HepG2 (cell line): ENCODE measurements at regions not wholly inside any gene's neighbourhood (a gene's known extent, or its start where the extent isn't known, plus 50 kb on each side); places are given as distances from the start of the nearest gene placed in this dataset.

Experiments used
- ATAC-seq: fragments of 200-7000 bp; cut with Tn5 transposase; 3 replicates; pipeline ENCODE4 v1.9.1; 2020; ENCODE audit warnings: mild to moderate bottlenecking, moderate library complexity
- BruUV-seq: library from RNA; stranded (reverse); fragments of 400-500 nt; replicated peaks from 2 replicates; lab custom pipeline; 2021; lab: Mats Ljungman, UMichigan
- CTCF ChIA-PET: fragments of 300-600 bp; formaldehyde crosslinking; extraction: SDS; loops from one replicate; lab custom pipeline; 2021; ENCODE audit warnings: low total read pairs, inconsistent platforms, low intra/inter-chr PET ratio; lab: Yijun Ruan, JAX
- POLR2A ChIA-PET: fragments of 350-600 bp; sonication (Branson Sonifier 250); formaldehyde crosslinking; loops from one replicate; lab custom pipeline; 2020; ENCODE audit warnings: antibody characterized with exemption, inconsistent platforms; lab: Yijun Ruan, JAX
- DNase-seq: peaks from one replicate; pipeline ENCODE4 v3.0.0-alpha.2; 2015; ENCODE audit warnings: low spot score
- FAIRE-seq: peaks from 3 replicates; lab custom pipeline; 2011; peaks lifted over from hg19 to GRCh38; lab: Jason Lieb, UNC
- H2AFZ ChIP-seq: one replicate; pipeline ENCODE4 v1.6.1; 2011; ENCODE audit warnings: low read length, inconsistent platforms
- H3K27ac ChIP-seq: fragments of 300-600 bp; 3 replicates; pipeline ENCODE4 v1.8.0; 2011; ENCODE audit warnings: mixed run types, mild to moderate bottlenecking, mixed read lengths, low read length, inconsistent platforms; ENCODE audit not compliant: insufficient read depth; ENCODE audit errors: extremely low read length
- H3K27me3 ChIP-seq, 2 experiments: fragments of 200-600 bp in 1 of 2; 2 replicates in 1 of 2; 3 replicates in 1 of 2; pipeline versions ENCODE4 v1.6.0 to v1.8.0; 2011; ENCODE audit warnings: low read length in 2 of 2, mild to moderate bottlenecking in 2 of 2, moderate library complexity in 2 of 2, inconsistent platforms in 1 of 2; ENCODE audit not compliant: insufficient read depth in 2 of 2, control insufficient read depth in 1 of 2
- H3K36me3 ChIP-seq, 2 experiments: fragments of 200-600 bp in 1 of 2; replicated peaks in 1 of 2; 2 replicates in 1 of 2; 3 replicates in 1 of 2; pipeline versions ENCODE4 v1.5.1 to v1.8.0; 2011; ENCODE audit warnings: low read length in 2 of 2, inconsistent platforms in 1 of 2; ENCODE audit not compliant: insufficient read depth in 2 of 2, control insufficient read depth in 1 of 2
- H3K4me1 ChIP-seq: 2 replicates; pipeline ENCODE4 v1.5.1; 2012; ENCODE audit warnings: low read length, inconsistent platforms; ENCODE audit not compliant: insufficient read depth
- H3K4me2 ChIP-seq: 2 replicates; pipeline ENCODE4 v1.6.0; 2011; ENCODE audit warnings: low read depth, low read length, inconsistent platforms
- H3K4me3 ChIP-seq, 3 experiments: fragments of 200-600 bp in 1 of 3; sonication (generic), shearing (Covaris generic) in 1 of 3; replicated peaks in 1 of 3; 2 replicates each; pipeline ENCODE4 v1.5.1; 2011 to 2016; ENCODE audit warnings: low read length in 3 of 3, inconsistent platforms in 2 of 3, low read depth in 2 of 3, mild to moderate bottlenecking in 2 of 3, control low read depth in 1 of 3, mixed read lengths in 1 of 3; ENCODE audit not compliant: insufficient read depth in 1 of 3
- H3K79me2 ChIP-seq: one replicate; pipeline ENCODE4 v1.6.1; 2011; ENCODE audit warnings: low read length, inconsistent platforms; ENCODE audit not compliant: insufficient read depth
- H3K9ac ChIP-seq: 2 replicates; pipeline ENCODE4 v1.6.0; 2011; ENCODE audit warnings: mild to moderate bottlenecking, low read depth, low read length, inconsistent platforms; ENCODE audit not compliant: insufficient read depth
- H3K9me3 ChIP-seq: 2 replicates; pipeline ENCODE4 v1.5.1; 2012; ENCODE audit warnings: mild to moderate bottlenecking, low read length
- H4K20me1 ChIP-seq: 2 replicates; pipeline ENCODE4 v1.6.0; 2011; ENCODE audit warnings: inconsistent platforms, mild to moderate bottlenecking, low read length, moderate library complexity; ENCODE audit not compliant: insufficient read depth
- CHD4 ChIP-seq: fragments of 200-600 bp; sonication (generic); IDR thresholded peaks from 2 replicates; pipeline ENCODE4 v1.7.0; 2017; ENCODE audit warnings: mild to moderate bottlenecking, low read length, borderline replicate concordance
- FOXA3 ChIP-seq: IDR thresholded peaks from 2 replicates; pipeline ENCODE4 v1.6.1; 2016; ENCODE audit warnings: missing genetic modification reagents, missing compliant biosample characterization
- GATA4 ChIP-seq: sonication (generic); IDR thresholded peaks from 2 replicates; pipeline ENCODE4 v1.6.1; 2016; ENCODE audit warnings: antibody characterized with exemption, low read depth, borderline replicate concordance
- HMGA1 ChIP-seq: sonication (generic); formaldehyde crosslinking; conservative IDR thresholded peaks from 2 replicates; pipeline ENCODE4 v1.4.0; 2020; ENCODE audit warnings: missing genetic modification reagents
- HOXA5 ChIP-seq: sonication (generic); formaldehyde crosslinking; IDR thresholded peaks from 2 replicates; pipeline ENCODE4 v1.4.0; 2020; ENCODE audit warnings: missing genetic modification reagents
- KLF11 ChIP-seq: IDR thresholded peaks from 2 replicates; pipeline ENCODE4 v1.6.1; 2016; ENCODE audit warnings: missing compliant biosample characterization
- LCORL ChIP-seq, 2 experiments: fragments of 450-650 bp in 1 of 2; sonication (generic) in 1 of 2; formaldehyde crosslinking in 1 of 2; IDR thresholded peaks; 2 replicates each; pipeline versions ENCODE4 v1.5.0 to v1.6.1; 2017 to 2020; ENCODE audit warnings: antibody characterized with exemption in 1 of 2, missing genetic modification reagents in 1 of 2
- MZF1 ChIP-seq: sonication (generic); formaldehyde crosslinking; IDR thresholded peaks from 2 replicates; pipeline ENCODE4 v1.8.1; 2023; ENCODE audit warnings: mild to moderate bottlenecking, missing genetic modification reagents, borderline replicate concordance
- SMAD9 ChIP-seq: sonication (generic); formaldehyde crosslinking; IDR thresholded peaks from 2 replicates; pipeline ENCODE4 v1.5.1; 2020; ENCODE audit warnings: mild to moderate bottlenecking, missing genetic modification reagents
- TBX3 ChIP-seq: fragments of 450-650 bp; IDR thresholded peaks from 2 replicates; pipeline ENCODE4 v1.6.1; 2017; ENCODE audit warnings: antibody characterized with exemption, mild to moderate bottlenecking, inconsistent platforms, borderline replicate concordance
- YEATS2 ChIP-seq: sonication (generic); formaldehyde crosslinking; IDR thresholded peaks from 2 replicates; pipeline ENCODE4 v1.4.0; 2020; ENCODE audit warnings: missing genetic modification reagents, borderline replicate concordance
- ZMAT3 ChIP-seq: sonication (generic); formaldehyde crosslinking; conservative IDR thresholded peaks from 2 replicates; pipeline ENCODE4 v1.7.0; 2021; ENCODE audit warnings: missing genetic modification reagents
- ZNF264 ChIP-seq: sonication (generic); formaldehyde crosslinking; IDR thresholded peaks from 2 replicates; pipeline ENCODE4 v1.4.0; 2020; ENCODE audit warnings: missing genetic modification reagents
- ZNF556 ChIP-seq: sonication (generic); formaldehyde crosslinking; IDR thresholded peaks from 2 replicates; pipeline ENCODE4 v1.4.0; 2020; ENCODE audit warnings: mild to moderate bottlenecking, missing genetic modification reagents, borderline replicate concordance
- ZNF563 ChIP-seq: sonication (generic); formaldehyde crosslinking; IDR thresholded peaks from 2 replicates; pipeline ENCODE4 v1.8.0; 2022; ENCODE audit warnings: mild to moderate bottlenecking, moderate library complexity, missing genetic modification reagents
- ZNF576 ChIP-seq: sonication (generic); formaldehyde crosslinking; IDR thresholded peaks from 2 replicates; pipeline ENCODE4 v1.4.0; 2020; ENCODE audit warnings: mild to moderate bottlenecking, missing genetic modification reagents
- WGBS: methylation state at CpG from one replicate; pipeline ENCODE4 v1.1.6; 2017; ENCODE audit warnings: low lambda C conversion rate; 5-methylcytosine and 5-hydroxymethylcytosine counted together
- in situ Hi-C: cut with HindIII; loops from 2 replicates; pipeline ENCODE4 v1.10.0; 2017; ENCODE audit warnings: low pct_unique_long_range_greater_than_20kb; ENCODE audit not compliant: extremely low pct_ligation_motif_present
- intact Hi-C: fragments of 100-400 bp; cut with micrococcal nuclease; formaldehyde crosslinking; loops from one replicate; pipeline ENCODE4 v1.10.0; 2022; ENCODE audit not compliant: unreplicated experiment
- TF ChIP-seq, protein P1 (sequence below): sonication (generic); formaldehyde crosslinking; IDR thresholded peaks from 2 replicates; pipeline ENCODE4 v1.4.0; 2020; ENCODE audit warnings: mild to moderate bottlenecking, missing genetic modification reagents

GRCh38 chr4:156456830-156457229 lies 503.2 kb upstream of the CTSO start:
- in situ Hi-C loops, result no loop called here
- TF ChIP-seq, protein P1, sequence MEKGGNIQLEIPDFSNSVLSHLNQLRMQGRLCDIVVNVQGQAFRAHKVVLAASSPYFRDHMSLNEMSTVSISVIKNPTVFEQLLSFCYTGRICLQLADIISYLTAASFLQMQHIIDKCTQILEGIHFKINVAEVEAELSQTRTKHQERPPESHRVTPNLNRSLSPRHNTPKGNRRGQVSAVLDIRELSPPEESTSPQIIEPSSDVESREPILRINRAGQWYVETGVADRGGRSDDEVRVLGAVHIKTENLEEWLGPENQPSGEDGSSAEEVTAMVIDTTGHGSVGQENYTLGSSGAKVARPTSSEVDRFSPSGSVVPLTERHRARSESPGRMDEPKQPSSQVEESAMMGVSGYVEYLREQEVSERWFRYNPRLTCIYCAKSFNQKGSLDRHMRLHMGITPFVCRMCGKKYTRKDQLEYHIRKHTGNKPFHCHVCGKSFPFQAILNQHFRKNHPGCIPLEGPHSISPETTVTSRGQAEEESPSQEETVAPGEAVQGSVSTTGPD (CRISPR knock-in tag), result no peak
- TF ChIP-seq ZMAT3 (CRISPR knock-in tag) (no peak), MZF1 (CRISPR knock-in tag) (no peak), ZNF576 (CRISPR knock-in tag) (no peak), ZNF264 (CRISPR knock-in tag) (no peak), KLF11 (no peak), ZNF556 (no peak), FOXA3 (CRISPR knock-in tag) (no peak)
- ChIA-PET CTCF (no interaction called here), POLR2A (no interaction called here)
- no peak for ATAC-seq
- intact Hi-C loops, result no loop called here
- Histone ChIP-seq H3K36me3 (no peaks in the 10 kb centered on the region), H3K79me2 (no peaks in the 10 kb centered on the region), H3K4me3 (no peak overlapping the region), H3K27me3 (no peaks in the 10 kb centered on the region), H3K4me1 (no peaks in the 10 kb centered on the region), H4K20me1 (no peaks in the 10 kb centered on the region), H3K4me2 (no peak overlapping the region), H3K9ac (no peak overlapping the region), H3K9me3 (peaks cover 4% of the 10 kb centered on the region; the same call in 1 of the 2 replicates), H3K27ac (no peak overlapping the region), H2AFZ (no peak overlapping the region)
- no peak for FAIRE-seq
- no peak for DNase-seq
- 5% methylated on average over 2 of the region's 2 CpGs for WGBS
- no TSS peak for BruUV-seq

DNA sequence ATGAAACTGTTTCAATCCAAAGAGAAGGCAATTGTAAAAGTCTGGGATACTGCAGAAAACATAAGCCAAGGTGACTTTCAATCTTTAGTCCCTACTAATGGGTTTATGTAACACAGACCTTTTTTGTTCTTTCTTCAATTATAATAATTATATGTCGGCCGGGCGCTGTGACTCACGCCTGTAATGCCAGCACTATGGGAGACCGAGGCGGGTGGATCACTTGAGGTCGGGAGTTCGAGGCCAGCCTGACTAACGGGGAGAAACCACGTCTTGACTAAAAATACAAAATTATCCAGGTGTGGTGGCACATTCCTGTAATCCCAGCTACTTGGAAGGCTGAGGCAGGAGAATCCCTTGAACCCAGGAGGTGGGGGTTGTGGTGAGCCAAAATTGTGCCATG lies 489.8 kb upstream of the CTSO start:
- no peak overlapping the region for H3K4me2 ChIP-seq
- no peaks in the 10 kb centered on the region for H3K9me3 ChIP-seq
- H3K79me2 ChIP-seq, result no peaks in the 10 kb centered on the region
- ChIA-PET POLR2A (no interaction called here), CTCF (no interaction called here)
- in situ Hi-C loops (no loop called here), intact Hi-C loops (no loop called here)
- H3K27ac ChIP-seq, result no peak overlapping the region
- BruUV-seq, result no TSS peak
- H3K27me3 ChIP-seq, result no peaks in the 10 kb centered on the region
- H3K4me1 ChIP-seq, result no peaks in the 10 kb centered on the region
- H3K9ac ChIP-seq, result no peak overlapping the region
- H3K4me3 ChIP-seq, result no peak overlapping the region
- H2AFZ ChIP-seq, result no peak overlapping the region
- no peaks in the 10 kb centered on the region for H4K20me1 ChIP-seq
- no peak for TF ChIP-seq SMAD9
- no peak for TF ChIP-seq HOXA5 (CRISPR knock-in tag)
- TF ChIP-seq LCORL (IDR thresholded peaks at IDR 0.05), result no peak
- TF ChIP-seq LCORL (CRISPR knock-in tag; IDR thresholded peaks at IDR 0.05), result no peak
- no peak for TF ChIP-seq TBX3
- no peak for TF ChIP-seq CHD4
- no peak for TF ChIP-seq HMGA1 (CRISPR knock-in tag)
- no peak for TF ChIP-seq GATA4
- TF ChIP-seq ZNF563 (CRISPR knock-in tag), result no peak
- TF ChIP-seq YEATS2 (CRISPR knock-in tag), result no peak
- ATAC-seq, result no peak
- no peak for FAIRE-seq
- no peak for DNase-seq
- WGBS, result 34% methylated on average over 10 of the region's 10 CpGs
- no peaks in the 10 kb centered on the region for H3K36me3 ChIP-seq
